ENCODE measurements at regions not wholly inside any gene's neighbourhood (a gene's known extent, or its start where the extent isn't known, plus 50 kb on each side); places are given as distances from the start of the nearest gene placed in this dataset.
A peak's percentile ranks its signal among the peaks of the same experiment; 100 is the strongest.

GRCh38 chr4:12304905-12305304 is 876.2 kb upstream of the HS3ST1 start:
- no peak overlapping the region for H3K4me3 ChIP-seq (ENCODE audit: low read depth, low read length)
- H3K9me3 ChIP-seq (ENCODE audit: control insufficient read depth, insufficient read depth, low read depth, low read length), result no peaks in the 10 kb centered on the region
- H3K4me1 ChIP-seq (ENCODE audit: control insufficient read depth, insufficient read depth, low read length), result no peaks in the 10 kb centered on the region
- CTCF ChIA-PET, result interaction anchor here (0.6 kb wide), 1 partner anchor 44 kb away, joined by 3 read pairs; no protein-coding TSS in a partner anchor
- TF ChIP-seq REST (tag by site-specific recombination; IDR thresholded peaks at IDR 0.05), result peak; percentile 45; the same call in 1 of the 2 replicates
- TF ChIP-seq ZNF404 (tag by site-specific recombination; IDR thresholded peaks at IDR 0.05), result no peak
- TF ChIP-seq KLF17 (tag by site-specific recombination; IDR thresholded peaks at IDR 0.05), result no peak
- H3K27ac ChIP-seq (ENCODE audit: extremely low read depth, low read depth, low read length), result no peak overlapping the region
- POLR2A ChIA-PET, result no interaction called here
- H3K36me3 ChIP-seq (ENCODE audit: control insufficient read depth in 2 of 2, insufficient read depth in 1 of 2, low read length in 2 of 2), result no peaks in the 10 kb centered on the region

- ChIA-PET CTCF (no interaction called here), POLR2A (no interaction called here)
- no peaks in the 10 kb centered on the region for H3K4me1 ChIP-seq (ENCODE audit: control insufficient read depth, insufficient read depth, low read length)
- no peak overlapping the region for H3K4me3 ChIP-seq (ENCODE audit: low read depth, low read length)
- H3K27ac ChIP-seq (ENCODE audit: extremely low read depth, low read depth, low read length), result no peak overlapping the region
- no peaks in the 10 kb centered on the region for H3K36me3 ChIP-seq (ENCODE audit: control insufficient read depth in 2 of 2, insufficient read depth in 1 of 2, low read length in 2 of 2)
- H3K9me3 ChIP-seq (ENCODE audit: control insufficient read depth, insufficient read depth, low read depth, low read length), result no peaks in the 10 kb centered on the region
- TF ChIP-seq TCF7L2 (IDR thresholded peaks at IDR 0.05; ENCODE audit: borderline replicate concordance, low read depth, low read length) (no peak), KLF16 (tag by site-specific recombination; IDR thresholded peaks at IDR 0.05) (no peak), ZNF776 (tag by site-specific recombination; IDR thresholded peaks at IDR 0.05; ENCODE audit: borderline replicate concordance) (no peak), ZNF664 (tag by site-specific recombination; IDR thresholded peaks at IDR 0.05) (no peak), ZNF707 (tag by site-specific recombination; IDR thresholded peaks at IDR 0.05) (no peak), EGR2 (tag by site-specific recombination; IDR thresholded peaks at IDR 0.05; ENCODE audit: low read depth) (no peak), ZBTB10 (tag by site-specific recombination; IDR thresholded peaks at IDR 0.05) (no peak), ZNF449 (tag by site-specific recombination; IDR thresholded peaks at IDR 0.05) (no peak), ZNF18 (tag by site-specific recombination; IDR thresholded peaks at IDR 0.05) (no peak), ZSCAN18 (tag by site-specific recombination; IDR thresholded peaks at IDR 0.05) (no peak), ZNF280D (tag by site-specific recombination; IDR thresholded peaks at IDR 0.05) (no peak), ZNF555 (tag by site-specific recombination; conservative IDR thresholded peaks at IDR 0.05) (no peak), ZNF266 (tag by site-specific recombination; IDR thresholded peaks at IDR 0.05; ENCODE audit: low read depth) (no peak), KLF1 (tag by site-specific recombination; IDR thresholded peaks at IDR 0.05) (no peak), HOXA7 (CRISPR knock-in tag; IDR thresholded peaks at IDR 0.05; ENCODE audit: borderline replicate concordance) (no peak)
These were observed 867.7 kb upstream of the HS3ST1 start for GRCh38 chr4:12296366-12296765.
